DMS153 treated with DMSO at 0.1 percent for 48 hours (cell line): ENCODE measurements at regions not wholly inside any gene's neighbourhood (a gene's known extent, or its start where the extent isn't known, plus 50 kb on each side); places are given as distances from the start of the nearest gene placed in this dataset.

ENCODE experiments used
- DNase-seq: peaks from one replicate; lab custom pipeline; 2025; ENCODE audit not compliant: unreplicated experiment; lab: John Stamatoyannopoulos, UW

DNA sequence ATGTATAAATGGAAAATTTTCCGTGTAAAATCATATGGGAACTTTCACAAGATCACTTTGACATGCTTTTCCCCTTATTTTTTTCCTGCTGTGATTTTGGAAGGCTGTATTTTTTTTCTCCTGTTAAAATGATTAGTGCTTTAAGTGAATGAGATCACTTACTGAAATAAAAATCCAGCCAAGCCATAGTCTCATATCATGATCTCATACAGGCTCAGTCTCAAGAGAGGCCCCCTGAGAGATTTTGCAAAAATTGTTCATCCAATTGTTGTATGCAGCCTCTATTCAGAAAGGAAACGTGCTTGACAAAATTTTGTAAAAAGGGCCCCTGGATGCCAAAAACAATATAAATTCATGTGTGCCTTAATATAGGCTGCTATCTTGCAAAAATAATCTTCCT lies 528.2 kb downstream of the HDGFL1 start:
- no peak for DNase-seq

DNA sequence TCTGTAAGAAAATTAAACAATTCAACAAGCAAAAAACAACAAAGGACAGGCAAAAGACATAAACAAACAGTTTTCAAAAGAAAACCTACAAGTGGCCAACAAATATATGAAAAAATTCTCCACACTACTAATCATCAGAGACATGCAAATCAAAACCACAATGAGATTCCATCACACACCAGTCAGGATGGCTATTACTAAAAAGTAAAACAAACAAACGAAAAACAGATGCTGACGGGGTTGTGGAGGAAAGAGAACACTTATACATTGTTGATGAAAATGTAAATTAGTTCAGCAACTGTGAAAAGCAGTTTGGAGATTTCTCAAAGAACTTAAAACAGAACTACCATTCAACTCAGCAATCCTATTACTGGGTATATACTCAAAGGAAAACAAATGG lies 537.6 kb downstream of the HDGFL1 start:
- no peak for DNase-seq

DNA sequence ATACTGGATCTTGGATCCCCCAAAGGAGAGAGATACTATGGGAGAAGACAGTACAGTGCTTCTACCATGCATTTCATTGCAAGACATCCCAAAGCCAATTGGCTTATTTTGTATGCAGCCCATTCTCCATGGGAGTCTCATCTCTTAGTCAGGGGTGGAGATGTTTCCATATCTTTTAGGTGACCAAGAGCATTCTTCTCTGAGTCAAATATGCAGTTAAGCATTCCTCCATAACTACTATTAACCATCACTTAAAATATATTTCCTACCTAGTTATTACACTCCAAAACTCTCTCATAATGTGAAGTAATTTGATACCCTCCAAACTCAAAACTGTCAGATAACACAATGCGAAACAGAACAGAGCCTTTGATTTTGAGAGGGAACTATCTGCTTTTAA lies 542.6 kb downstream of the HDGFL1 start:
- DNase-seq = no peak

DNA sequence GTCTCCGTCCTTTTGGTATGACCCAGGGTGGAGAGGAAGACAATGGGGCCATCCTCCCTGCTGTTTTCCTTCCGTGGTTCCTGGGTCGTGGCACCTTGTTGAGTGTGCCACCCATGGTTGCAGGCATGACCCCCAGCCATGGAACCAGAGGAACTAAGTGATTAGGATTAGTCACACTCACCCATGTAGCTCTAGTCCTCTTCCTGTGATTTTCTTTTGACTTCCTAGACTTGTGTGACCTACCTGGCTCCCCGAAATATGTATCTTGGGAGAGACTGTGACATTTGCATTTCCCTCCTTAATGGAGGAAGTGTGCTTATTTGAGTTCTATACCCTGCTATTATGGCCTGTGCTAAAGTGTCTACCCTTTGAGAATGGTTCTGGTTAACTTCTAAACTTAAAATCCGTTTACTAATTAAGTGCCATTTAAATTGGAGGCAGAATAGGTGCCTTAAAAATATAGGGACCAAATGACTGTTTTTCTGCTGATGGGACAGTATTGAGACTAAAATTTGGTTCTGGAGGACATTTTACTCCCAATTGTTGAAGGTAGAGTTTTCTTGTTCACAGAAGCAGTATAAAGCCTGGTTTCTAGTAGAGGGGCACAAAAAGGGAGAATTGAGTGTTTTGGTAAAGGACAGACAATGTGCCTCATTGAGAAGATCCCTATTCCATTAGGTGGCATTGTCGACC lies 545.6 kb downstream of the HDGFL1 start:
- no peak for DNase-seq

DNA sequence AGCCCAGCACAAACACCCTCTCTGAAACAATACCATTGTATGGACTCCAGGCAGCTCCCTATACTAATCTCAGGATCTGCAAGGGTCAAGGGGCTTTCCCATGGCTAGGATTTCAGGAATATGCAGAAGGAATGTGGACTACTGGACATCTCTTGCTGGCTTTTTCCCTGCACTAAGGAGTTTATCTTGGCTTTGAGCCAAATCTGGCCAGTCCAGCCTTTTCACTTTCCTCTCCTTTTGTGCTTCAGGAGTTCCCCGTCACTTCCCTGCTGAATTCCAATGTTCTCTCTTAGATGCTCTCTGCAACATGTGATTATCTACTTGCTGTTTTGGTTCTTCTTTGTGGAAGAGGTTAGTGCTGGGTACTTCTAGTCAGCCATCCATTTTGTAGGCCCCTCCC lies 568.2 kb downstream of the HDGFL1 start:
- DNase-seq = no peak

DNA sequence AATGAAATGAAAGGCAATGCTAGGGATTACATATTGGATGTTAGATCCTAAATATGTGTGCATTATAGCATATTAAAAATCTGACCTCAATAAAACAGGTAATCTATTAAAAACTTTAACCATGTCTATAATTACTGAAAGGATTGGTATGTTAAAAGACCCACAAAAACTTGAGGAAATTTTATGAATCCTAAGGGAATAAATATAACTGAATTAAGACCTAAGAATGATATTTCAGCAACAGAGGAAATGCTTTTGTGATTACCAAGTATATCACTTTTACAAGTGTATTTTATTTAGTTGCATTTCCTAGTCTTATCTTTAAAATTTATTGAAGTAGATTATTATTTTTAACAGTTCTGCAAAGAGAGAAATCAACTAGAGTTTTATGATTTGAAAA lies 571.5 kb downstream of the HDGFL1 start:
- no peak for DNase-seq

DNA sequence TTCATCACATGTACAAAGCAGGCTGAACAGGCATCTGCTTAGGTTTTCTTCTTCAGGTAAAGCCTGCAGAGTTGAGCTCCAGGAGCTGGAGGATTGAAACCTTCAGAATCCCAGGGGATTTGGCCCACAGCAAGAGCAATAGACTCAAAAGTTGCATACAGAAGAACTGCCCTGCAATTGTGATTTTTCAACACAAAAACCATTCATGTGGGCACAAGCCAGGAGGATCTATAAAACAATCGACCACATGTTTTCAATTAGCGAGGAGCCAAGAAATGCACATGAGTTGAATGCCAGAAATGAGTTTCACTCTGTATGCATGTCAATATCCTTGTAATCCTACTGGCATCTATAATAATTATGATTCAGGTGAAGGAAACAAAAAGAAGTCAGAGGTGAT lies 576.4 kb downstream of the HDGFL1 start:
- DNase-seq = no peak

DNA sequence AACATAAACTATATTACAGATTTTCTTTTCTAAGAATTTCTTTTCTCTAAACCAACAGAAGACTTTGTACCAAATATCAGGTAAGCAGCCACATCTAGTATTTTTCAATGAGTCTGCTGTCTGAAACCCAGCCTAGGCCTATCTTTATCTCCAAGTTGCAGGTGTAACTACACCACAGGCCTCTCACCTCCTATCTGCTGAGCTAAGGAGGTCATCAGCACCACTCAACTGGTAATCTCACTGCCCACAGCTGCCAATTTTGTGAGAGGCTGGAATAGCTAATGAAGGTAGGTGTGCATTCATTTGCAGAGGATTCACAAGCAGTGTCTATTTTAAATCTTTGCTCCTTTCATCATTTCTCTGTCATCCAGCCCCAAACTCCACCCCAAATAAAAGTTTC lies 584.8 kb downstream of the HDGFL1 start:
- no peak for DNase-seq

DNA sequence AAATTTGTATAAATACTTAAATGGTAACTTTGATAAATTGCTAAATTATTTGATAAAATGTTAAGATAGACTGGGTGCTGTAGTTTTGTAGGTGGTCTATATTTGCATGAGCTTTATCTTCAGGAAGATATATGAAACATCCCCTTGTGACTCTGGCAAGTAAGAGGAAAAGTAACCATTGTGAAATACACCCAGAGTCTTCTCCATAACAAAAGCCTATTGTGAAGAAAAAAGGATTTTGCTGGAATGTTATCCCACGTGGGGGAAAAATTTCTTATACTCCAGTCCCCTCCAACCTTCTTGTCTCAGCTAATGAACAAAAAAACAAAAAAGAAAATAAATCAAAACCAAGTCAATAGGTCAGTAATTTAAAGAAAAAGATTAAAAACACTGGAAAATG lies 600.7 kb downstream of the HDGFL1 start:
- no peak for DNase-seq

DNA sequence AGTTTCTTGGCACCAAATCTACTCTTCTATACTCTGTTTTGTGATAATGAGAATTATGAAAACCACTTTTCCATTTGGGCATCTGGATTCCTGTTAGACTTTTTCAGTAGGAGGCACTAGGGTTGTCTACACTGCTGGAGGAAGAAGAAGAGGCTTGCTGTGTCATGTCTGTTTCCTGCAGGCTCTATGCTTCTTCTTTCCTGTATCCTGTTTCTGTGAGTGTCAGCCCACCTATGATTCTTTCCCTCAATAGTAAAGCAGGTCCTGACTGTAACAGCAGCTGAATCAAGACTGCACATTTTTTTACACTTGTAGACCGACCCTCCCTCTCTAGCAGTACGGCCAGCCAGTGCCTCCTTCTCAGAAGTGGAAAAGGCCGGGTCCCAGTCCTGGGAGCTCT lies 603.9 kb downstream of the HDGFL1 start:
- no peak for DNase-seq

DNA sequence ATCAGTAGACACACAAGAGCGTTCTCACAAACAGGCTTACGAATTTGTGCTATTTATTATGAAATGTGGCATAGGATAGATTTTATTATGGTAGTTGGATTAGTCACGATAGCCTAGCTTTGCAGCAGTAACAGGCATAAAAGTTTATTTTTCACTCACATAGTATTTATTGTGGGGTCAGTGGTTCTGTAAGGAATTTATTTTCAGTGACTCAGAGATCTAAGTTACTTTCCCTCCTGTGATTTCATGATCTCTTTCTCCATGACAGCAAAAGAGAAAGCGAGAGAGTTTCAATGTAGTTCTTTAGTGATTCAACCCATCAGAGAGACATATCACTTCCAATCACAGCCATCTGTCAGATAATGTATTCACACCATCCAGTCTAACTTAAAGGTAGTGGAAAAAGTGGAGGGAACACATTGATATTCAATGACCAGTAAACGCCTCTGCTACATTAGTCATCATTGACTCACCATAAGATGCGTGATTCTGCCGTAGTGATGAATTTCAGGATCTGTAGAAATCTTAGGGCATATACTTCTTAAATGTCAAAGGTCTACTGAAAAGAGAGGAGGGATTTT lies 605.5 kb downstream of the HDGFL1 start:
- no peak for DNase-seq

DNA sequence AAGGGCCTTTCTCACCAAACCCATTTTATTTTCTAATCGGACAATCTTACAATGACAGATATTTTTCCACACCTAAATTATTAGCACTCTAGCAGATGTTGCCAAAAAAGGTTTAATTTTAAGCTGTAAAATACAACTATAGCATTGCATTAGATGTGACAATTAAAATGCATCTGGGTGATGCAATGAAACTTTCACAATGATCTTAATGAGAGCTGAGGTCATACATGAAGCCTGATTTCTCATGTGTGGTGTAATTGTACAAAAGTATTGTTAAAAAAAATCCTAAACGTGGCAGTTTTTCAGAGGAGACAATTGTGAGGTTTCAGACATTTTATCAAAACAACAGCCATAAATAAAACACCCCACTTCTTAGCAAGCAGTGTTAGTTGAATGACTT lies 606.0 kb downstream of the HDGFL1 start:
- no peak for DNase-seq

DNA sequence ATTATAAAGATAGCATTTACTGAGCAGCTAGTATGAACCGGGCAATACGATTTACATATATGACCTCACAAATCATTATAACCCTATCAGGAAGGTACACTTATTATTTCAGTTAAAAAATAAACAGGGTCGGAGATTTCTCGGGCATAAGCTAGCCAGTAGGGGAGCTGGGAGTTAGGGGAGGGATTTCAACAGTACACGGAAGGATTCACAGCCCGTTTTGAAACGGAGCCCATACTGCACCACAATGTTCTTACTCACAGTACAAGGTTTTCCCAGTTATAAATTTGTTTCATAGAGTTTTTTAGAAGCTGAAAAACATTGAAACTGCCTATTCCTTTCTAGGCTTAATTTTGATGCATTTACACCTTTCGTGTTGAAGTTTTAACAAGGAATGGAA lies 607.1 kb downstream of the HDGFL1 start:
- DNase-seq = no peak

DNA sequence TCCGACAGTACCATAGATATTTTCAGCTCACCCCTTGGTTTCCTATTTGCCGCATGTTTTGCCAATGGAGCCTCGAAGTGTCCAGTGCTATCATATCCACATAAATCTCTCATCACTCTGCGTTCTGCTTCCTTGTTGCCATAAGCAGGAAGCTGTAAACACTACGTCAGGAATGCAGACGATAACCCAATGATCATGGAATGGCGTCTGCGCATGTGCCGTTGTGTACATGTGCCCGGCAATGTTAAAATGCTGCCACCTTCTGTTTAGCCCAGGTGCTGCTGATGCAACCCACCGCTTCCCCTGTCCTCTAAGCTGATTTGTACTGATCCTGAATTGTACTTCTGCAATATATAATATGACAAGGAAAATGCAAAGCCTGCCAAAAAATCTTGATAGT lies 607.5 kb downstream of the HDGFL1 start:
- DNase-seq = no peak

DNA sequence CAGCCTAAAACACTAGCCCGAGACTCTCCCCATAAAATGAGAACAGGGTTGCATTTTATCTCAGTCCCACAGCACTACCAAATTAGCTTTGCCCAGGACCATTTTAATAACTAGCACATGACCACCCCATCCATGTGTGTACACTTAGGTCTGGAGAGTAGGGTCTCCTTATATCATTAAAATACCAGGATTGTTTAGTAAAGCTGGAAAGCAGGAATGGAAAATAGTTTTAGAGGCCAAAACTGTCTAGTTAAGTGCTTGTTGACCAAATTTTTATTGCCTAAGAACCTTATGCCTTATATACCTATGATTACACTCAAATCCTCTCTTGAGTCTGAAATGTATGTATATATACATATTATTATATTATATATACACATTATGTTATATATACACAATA lies 608.4 kb downstream of the HDGFL1 start:
- no peak for DNase-seq

DNA sequence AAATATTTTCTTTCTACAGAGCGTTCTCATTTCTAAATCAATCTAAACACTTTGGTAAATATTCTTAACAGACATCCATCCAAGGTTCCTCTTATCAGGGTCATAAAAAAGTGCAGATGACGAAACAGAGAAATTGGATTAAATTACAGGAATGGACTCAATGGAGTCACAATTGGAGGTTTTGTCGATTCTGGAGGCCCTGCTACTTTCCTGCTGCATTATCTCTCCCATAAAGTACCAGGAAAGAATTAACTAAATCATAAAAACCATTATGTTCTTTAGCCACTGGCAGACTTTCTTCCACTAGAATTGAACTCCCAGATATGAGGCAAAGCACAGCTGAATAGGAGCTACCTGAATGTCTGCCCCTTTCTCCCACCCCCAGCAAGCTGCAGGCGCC lies 610.6 kb downstream of the HDGFL1 start:
- no peak for DNase-seq

DNA sequence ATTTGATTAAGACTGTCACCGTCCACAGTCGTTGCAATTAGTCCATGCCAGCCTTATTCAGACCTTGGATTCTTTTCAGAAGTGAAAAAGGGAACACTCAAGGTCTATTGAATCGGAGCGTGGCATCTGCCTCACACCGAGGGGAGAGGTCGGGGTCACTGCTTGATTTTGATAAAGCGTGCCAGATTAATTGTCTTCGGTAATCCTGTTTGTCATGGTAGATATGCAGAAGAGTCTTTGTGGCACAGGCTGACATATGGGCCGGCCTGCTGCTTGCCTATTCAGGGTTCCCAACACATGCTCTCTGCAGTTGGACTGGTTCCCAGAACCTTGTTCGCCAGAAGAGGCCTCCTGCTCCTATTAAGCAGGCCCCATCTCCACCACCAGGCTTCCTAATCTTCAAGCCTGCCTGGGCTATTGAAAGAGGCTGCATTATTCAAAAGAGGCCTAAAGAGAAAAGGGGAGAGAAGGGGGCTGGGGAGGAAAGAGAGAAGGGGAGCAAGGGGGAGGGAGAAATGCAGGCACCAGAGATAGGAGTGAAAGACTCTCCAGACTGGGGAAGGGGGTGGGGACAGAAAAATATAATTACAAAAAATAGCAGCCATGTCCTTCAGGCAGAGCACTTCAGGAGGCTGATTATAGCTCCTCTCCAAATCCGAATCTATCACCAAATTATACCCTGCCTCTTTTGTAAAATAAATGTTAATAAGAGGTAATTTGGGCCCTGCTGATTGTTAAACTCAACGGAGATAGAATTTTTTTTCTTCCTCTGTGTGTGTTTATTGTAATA lies 611.3 kb downstream of the HDGFL1 start:
- peak; percentile 93 for DNase-seq

DNA sequence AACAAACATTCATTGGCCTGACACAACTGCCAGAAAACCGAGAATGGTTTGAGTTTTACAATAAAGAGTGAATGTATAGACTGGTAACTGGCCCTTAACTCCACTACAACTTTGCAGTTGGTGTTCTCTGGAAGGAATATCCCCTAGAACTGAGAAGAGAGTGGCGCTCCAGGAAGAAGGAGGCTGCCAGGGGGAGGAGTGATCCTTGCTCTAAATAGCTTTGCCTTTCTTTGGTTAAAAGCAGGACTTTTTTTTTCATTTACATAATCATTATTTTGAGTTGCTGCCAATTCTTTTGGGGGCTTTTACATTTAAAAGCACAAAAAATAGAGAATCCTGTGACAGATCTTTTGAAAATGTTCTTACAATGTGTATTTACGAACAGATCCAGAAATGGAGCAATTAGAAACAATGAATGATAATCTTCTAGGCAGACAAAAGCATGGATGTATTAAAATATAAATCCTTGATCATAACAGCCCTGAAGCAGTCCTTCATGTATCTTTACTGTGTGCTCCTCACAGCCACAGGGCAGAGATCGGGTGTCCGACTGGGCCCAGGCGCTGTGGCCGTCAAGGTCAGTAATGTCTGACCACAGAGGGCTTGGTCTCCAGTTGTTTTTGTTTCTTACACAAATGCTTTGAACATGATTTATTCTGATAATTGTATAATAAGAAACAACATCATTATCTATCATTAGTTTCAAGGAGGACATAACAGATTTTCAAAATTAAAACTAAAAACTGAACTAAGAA lies 612.2 kb downstream of the HDGFL1 start:
- DNase-seq = no peak

DNA sequence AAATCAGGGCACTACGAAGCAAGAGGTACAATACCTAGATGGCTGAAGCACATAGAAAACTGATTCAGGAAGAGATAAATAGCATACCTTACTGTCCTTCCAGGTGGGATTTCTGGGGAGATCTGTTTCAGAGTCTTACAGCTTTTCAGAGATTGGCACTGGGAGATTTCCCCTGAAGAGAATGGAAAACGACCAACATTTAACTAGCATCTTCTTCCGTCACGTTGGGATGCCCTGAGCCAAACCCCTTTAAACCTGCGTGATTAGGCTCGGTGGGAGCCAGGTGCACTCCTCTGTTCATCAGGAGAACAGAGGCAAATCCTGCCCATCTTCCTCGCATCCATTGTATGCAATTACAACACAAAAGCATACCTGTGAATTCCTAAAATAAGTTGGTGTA lies 614.5 kb downstream of the HDGFL1 start:
- no peak for DNase-seq

DNA sequence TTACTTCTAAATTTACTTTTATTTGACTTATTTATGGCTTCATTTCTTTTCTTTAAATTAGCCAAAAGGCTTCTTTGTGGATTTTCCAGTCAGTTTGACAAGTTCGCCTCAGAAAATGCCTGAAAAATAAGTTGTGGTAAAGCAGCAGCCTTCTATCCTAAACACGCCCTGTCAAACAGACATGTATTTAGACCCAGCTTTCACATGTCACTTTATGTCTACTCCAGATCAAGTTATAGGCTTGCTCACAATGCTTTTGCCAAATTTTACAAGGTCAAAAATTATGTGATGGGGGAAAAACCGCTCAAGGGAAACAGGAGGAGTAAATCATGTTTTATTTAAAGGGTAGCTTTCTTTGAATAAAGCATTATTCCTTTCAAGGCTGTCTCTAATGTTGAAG lies 615.0 kb downstream of the HDGFL1 start:
- DNase-seq = no peak

DNA sequence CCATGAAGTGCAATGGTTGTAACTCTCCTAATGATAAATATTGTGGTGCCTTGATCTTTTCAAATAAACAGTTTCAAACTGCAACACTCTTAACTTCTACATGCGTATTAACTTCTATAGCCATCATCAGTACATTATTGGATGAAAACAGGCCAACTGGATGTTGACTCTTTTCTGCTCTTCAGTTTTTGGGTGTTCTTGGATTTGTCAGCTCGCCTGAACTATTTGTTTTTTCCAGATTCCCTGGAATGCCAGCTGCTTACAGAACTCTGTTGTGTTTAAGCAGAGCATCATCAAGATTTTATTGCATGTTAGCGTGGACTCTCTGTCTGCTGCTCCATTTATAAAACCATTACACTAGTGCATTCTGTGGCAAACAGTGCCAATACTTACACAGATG lies 626.1 kb downstream of the HDGFL1 start:
- DNase-seq = no peak

DNA sequence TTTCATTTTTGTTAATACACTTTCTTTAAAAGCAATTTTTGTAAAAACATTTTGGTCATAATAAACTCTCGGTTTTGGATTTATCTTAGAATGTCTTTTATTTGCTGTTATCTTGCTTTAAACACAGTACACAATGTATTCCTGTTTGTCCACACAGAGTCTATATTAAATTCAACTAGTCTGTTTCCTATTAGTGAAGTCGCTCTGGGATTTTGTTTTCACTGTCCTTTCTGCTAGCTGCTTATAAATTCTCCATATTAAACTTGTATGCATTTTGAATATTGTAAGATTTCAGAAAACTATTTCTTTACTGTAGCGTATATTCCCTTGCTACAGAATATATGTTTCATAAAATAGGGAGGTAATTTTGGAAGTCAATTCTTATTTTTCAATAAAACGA lies 630.2 kb downstream of the HDGFL1 start:
- DNase-seq = no peak
